T-helper 2 cell treated with Interferon-gamma antibody and Interleukin-4, amounts not matched to agents 100 ng/mL and 5 ng/mL, for 36 hours (primary cell): ENCODE measurements at regions not wholly inside any gene's neighbourhood (a gene's known extent, or its start where the extent isn't known, plus 50 kb on each side); places are given as distances from the start of the nearest gene placed in this dataset.

ENCODE experiments used
- intact Hi-C: fragments of 100-400 bp; cut with micrococcal nuclease; formaldehyde crosslinking; loops from one replicate; pipeline ENCODE4 v1.15.1; 2023

- intact Hi-C loops: no loop called here
Measured at GRCh38 chr5:97839341-97840086, 656.5 kb upstream of the RIOK2 start.

GRCh38 chr5:97840643-97841042, 657.6 kb upstream of the RIOK2 start:
- intact Hi-C loops: no loop called here

GRCh38 chr5:97842687-97843086, 659.6 kb upstream of the RIOK2 start:
- intact Hi-C loops: no loop called here

- intact Hi-C loops: no loop called here
Measured at GRCh38 chr5:97844797-97845196, 661.8 kb upstream of the RIOK2 start.

- intact Hi-C loops: no loop called here
Measured at GRCh38 chr5:97846643-97847042, 663.6 kb upstream of the RIOK2 start.

GRCh38 chr5:97847920-97848631, 665.0 kb upstream of the RIOK2 start:
- intact Hi-C loops: no loop called here

GRCh38 chr5:97851036-97851435, 668.0 kb upstream of the RIOK2 start:
- intact Hi-C loops: no loop called here

- intact Hi-C loops: no loop called here
Measured at GRCh38 chr5:97854871-97855762, 672.1 kb upstream of the RIOK2 start.

GRCh38 chr5:97874491-97874890, 691.4 kb upstream of the RIOK2 start:
- intact Hi-C loops: no loop called here

GRCh38 chr5:97876272-97876671, 693.2 kb upstream of the RIOK2 start:
- intact Hi-C loops: no loop called here

- intact Hi-C loops: no loop called here
Measured at GRCh38 chr5:97877588-97877987, 694.5 kb upstream of the RIOK2 start.

GRCh38 chr5:97888439-97888838, 705.4 kb upstream of the RIOK2 start:
- intact Hi-C loops: no loop called here

- intact Hi-C loops: no loop called here
Measured at GRCh38 chr5:97891971-97892370, 708.9 kb upstream of the RIOK2 start.

- intact Hi-C loops: no loop called here
Measured at GRCh38 chr5:97903742-97904141, 720.7 kb upstream of the RIOK2 start.

GRCh38 chr5:97906135-97906534, 723.1 kb upstream of the RIOK2 start:
- intact Hi-C loops: no loop called here

GRCh38 chr5:97907646-97908400, 724.8 kb upstream of the RIOK2 start:
- intact Hi-C loops: no loop called here

GRCh38 chr5:97909541-97909940, 726.5 kb upstream of the RIOK2 start:
- intact Hi-C loops: no loop called here

GRCh38 chr5:97914483-97914882, 731.4 kb upstream of the RIOK2 start:
- intact Hi-C loops: no loop called here

- intact Hi-C loops: no loop called here
Measured at GRCh38 chr5:97915106-97915505, 732.1 kb upstream of the RIOK2 start.

GRCh38 chr5:97918057-97918456, 735.0 kb upstream of the RIOK2 start:
- intact Hi-C loops: no loop called here

- intact Hi-C loops: no loop called here
Measured at GRCh38 chr5:97918620-97919019, 735.6 kb upstream of the RIOK2 start.
